CD4-positive, alpha-beta T cell treated with Interleukin-17A for 4 hours (primary cell): ENCODE measurements at regions not wholly inside any gene's neighbourhood (a gene's known extent, or its start where the extent isn't known, plus 50 kb on each side); places are given as distances from the start of the nearest gene placed in this dataset.

Source experiments
- DNase-seq: peaks from one replicate; pipeline ENCODE4 v3.0.0-alpha.2; 2020; ENCODE audit warnings: mixed read lengths

- no peak for DNase-seq
These were observed 597.1 kb upstream of the ACVR2A start for GRCh38 chr2:147247749-147248148.

DNA sequence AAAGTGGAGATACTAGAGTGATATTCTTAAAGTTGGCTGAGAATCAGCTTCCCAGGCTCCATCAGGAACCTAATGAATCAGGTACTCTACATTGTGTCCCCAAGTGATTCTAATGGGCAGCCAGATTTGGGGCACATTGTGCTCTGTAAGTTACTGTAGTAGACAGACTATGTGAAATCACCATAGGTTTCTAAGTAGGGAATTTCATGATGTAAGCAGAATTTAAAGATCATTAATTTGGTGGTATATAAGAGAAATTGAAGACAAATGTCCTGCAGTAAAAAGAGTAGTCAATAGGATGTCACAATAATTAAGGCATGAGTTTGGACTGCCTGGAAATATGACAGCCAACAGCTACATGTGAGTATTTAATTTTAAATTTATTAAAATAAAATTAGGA lies 602.4 kb upstream of the ACVR2A start:
- DNase-seq: no peak

GRCh38 chr2:147236601-147237000 lies 608.2 kb upstream of the ACVR2A start:
- no peak for DNase-seq

- no peak for DNase-seq
These were observed 612.6 kb upstream of the ACVR2A start for GRCh38 chr2:147232225-147232669.

GRCh38 chr2:147231607-147232006 lies 613.2 kb upstream of the ACVR2A start:
- no peak for DNase-seq

GRCh38 chr2:147231081-147231480 lies 613.7 kb upstream of the ACVR2A start:
- DNase-seq: no peak

GRCh38 chr2:147227313-147227712 lies 617.5 kb upstream of the ACVR2A start:
- DNase-seq: no peak

DNA sequence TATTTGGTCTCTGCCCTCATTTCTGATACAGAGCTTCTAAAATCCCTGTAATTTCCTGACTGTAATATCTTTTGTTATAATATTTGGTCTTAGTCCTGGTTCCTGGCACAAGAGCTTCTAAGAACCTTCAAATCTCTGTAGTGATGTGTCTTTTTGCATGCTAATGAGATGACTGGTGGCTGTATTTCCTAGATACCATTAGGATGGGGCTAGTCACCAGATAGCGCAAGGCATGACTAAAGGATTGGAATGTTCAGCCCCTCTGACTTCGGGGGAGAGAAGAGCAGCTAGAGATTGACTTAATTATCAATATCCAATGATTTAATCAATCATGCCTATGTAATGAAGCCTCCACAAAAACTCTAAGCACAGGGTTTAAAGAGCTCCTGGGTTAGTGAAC lies 620.8 kb upstream of the ACVR2A start:
- no peak for DNase-seq

DNA sequence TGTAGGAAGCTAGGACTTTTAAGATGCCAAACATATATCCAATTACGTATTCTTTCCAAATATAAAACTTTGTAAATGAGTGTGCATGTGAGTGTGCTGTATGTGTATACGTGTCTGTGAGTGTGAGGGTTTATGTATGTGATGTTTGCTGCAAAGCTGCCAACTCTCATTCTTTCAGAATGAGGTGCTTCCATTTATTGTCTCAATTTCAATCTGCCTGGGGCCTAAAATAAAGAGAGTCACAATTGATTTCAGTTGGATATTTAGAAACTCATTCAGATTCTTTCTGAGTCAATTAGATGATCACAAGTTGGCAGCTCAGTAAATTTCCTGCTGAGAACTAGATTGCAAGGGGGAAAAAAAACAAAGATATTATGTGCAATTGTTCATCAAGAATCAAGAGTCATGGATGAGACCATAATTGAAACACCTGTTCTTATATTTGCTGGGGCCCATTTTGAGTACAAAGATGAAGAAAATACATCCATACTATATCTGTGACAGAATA lies 621.2 kb upstream of the ACVR2A start:
- no peak for DNase-seq

GRCh38 chr2:147223119-147223518 lies 621.7 kb upstream of the ACVR2A start:
- no peak for DNase-seq

GRCh38 chr2:147222506-147222905 lies 622.3 kb upstream of the ACVR2A start:
- DNase-seq: no peak

DNA sequence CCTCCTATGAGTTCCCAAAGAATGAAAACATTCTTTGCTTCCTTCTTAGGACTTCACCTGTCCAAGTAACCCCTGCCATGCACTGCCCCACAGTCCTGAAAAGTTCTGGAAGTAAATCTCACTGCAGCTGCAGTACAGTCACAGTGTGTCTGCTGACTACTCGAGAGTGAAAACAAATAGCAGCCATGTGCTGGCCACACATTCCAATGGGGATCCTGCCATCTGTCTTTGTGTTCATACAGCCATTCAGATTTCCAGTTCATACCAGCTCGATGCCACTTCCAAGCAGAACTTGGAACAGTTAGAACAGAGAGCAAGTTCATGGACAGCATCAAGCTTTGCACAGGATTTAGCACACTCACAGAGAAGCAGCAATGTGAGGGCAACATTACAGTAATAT lies 629.9 kb upstream of the ACVR2A start:
- DNase-seq: no peak

DNA sequence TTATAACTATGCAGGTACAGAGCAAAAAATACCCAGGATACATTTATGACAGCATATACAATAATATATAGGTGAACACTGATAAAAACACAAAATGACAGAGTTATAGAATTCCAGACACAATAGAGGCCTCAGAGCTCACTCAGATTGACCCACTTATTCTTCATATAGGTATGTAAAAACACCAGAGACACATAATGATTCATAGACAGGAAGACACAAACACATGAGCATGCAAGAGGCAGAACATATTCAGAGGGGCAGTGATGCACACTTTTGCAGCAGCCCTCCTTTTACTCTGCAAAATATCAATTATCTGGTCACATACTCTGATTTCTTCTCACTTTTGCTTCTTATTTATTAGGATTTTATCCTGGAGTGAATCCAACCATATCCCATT lies 633.3 kb upstream of the ACVR2A start:
- DNase-seq: no peak

DNA sequence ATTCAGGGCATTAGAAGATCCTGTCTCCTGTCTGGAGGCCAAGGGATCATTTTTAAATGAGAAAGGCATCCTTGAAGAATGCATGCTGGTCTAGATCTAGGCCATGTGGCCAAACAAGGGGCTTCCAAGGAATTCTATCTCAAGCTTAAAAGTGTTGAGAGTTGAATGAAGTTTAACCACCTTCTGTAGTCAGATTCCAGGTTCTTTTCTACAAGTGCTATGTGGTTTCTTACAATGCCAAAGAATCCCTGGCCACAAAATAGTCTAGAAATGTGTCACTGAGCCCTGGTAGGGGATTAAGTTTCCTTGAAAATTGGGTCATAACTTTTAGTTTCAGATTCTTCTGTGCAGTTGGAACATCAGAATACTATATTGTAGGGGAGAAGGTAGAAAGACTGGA lies 640.7 kb upstream of the ACVR2A start:
- no peak for DNase-seq

GRCh38 chr2:147198651-147199171 lies 646.1 kb upstream of the ACVR2A start:
- DNase-seq: no peak

DNA sequence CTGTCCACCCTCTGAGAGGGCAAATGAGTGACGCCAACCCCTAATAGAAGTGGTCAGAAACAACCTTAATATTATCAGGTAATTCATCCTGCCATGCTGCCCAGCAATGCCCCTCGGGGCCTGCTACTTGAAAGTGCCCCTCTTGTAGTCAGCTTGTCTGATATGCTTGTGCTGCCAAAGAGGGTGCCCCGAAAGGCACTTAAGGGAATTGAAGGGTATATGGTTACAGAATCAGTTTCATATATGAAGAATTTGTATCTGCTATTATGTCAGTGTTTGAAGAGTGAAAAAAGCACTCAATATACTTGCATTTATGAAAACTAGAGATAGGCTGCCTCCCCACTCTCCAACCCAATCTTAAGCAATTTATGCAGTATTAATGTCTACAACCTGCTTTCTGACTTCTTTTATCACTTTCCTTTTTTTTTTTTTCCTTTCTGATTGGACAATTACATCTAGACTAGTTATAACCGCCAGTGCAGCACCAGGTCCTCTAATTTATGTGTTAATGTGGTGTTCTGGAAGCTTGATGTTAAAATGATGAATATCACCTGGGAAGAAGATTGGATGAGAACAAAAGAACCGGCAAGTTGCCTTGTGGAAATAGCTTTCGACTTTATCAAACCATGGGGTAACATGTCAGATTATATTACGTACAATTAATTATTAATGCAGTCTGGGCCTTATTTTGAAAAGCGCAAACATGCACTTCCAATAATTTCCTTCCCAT lies 646.9 kb upstream of the ACVR2A start:
- DNase-seq: no peak

GRCh38 chr2:147182260-147182659 lies 662.6 kb upstream of the ACVR2A start:
- peak; percentile 51 for DNase-seq

DNA sequence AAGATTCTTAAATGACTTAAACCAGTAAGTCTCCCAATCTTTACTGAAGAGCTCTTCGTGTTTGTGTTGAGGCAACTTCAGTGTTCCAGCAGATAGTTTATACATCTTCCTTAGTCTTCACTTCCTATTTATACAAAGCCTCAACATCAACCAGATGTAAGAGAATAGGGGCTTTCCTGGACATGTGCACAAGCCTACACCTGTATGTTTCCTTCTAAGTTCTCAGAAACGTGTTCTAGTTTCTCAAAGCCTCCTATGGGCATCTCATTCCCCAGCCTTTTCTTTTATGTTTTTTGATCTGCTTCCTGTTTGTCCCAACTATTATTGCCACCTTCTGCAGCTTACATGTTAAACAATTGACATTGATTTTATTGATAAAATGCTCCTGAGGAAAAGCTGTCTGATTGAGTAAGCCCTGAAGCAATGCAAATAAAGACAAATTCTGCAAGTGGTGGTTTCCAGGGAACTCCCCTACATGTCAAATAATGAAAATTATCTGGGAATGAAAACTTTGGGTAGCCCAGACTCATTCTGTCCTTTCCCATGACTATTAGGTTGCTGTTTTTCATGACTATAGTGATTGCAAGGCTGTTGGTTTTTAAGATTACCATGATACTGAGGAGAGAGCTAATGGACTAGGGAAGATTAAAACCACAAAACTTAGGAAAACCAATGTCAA lies 663.3 kb upstream of the ACVR2A start:
- DNase-seq: no peak

GRCh38 chr2:147177071-147177857 lies 667.6 kb upstream of the ACVR2A start:
- no peak for DNase-seq

GRCh38 chr2:147174824-147175254 lies 670.0 kb upstream of the ACVR2A start:
- no peak for DNase-seq

DNA sequence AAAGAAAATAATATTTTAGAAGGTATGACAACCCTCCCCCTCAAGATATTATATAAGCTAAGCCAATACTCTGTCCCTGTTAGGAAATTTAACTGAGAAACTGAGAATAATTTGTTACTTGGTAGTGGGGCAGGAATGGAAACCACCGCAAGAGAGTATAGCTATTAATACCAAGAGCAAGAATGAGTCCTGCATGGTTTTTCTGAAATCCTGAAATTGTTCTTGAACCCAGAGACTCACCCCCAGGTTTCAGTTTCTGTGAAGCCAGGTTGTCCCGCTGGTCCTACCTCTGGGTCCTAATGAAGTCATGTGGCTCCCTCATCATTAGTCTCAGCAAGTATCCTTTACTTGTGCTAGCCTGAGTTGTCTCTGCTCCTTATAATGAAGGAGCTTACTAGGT lies 671.0 kb upstream of the ACVR2A start:
- no peak for DNase-seq

DNA sequence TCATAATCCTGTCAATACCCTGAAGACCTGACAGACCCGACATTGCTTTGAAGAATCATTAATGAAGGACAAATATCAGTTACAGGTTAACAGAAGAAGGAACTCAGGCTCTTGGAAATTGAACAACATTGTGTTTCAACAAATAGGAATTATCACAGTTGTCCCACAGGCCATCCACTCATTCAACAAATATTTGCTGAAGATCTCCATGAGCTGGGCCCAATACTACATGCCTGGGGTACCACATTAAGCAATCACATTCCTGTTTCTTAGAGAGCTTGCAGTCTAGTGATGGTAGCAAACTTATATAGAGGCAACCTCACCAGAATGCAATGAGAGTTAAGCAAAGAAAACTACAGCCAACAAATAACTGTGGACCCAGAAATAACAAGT lies 671.6 kb upstream of the ACVR2A start:
- no peak for DNase-seq

DNA sequence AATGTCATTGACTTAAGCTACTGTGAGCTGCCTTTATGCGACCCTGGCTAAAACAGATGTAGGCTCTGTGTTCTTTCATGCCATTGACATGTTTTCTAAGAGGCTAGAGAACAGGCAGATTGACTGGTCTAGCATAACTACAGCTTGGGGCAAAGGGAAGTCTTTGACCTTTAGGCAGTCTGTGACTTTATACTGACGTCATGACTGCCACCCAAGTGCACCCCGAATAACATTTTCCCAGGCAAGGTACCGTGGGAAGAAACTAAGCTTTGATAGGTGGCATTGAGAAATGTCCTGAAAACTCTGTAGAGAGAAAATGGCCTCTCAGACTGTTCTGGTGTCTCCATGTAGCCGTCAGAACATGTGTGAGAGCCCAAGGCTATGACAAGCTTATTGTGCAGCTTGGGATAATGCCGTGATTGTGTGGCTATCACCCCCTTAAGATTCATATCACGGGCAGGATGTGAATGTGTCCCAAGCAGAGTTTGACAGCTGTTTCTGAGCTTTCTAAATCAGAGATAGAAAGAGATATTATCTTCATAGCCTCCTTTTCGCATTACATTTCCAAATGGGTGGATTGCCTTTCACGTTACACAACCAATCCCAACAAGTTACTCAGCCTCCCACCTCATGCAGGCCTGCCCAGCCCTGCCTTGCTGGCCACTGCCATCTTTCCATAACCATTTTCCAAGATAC lies 672.2 kb upstream of the ACVR2A start:
- DNase-seq: no peak
